H9 (cell line): ENCODE measurements at regions not wholly inside any gene's neighbourhood (a gene's known extent, or its start where the extent isn't known, plus 50 kb on each side); places are given as distances from the start of the nearest gene placed in this dataset.

Experiments
- DNase-seq: peaks from one replicate; pipeline ENCODE4 v3.0.0-alpha.2; 2017
- H2AFZ ChIP-seq: one replicate; pipeline ENCODE4 v1.6.1; 2013; ENCODE audit warnings: mild to moderate bottlenecking, low read length, control low read depth, moderate library complexity
- H2AK5ac ChIP-seq: 2 replicates; pipeline ENCODE4 v1.6.1; 2013; ENCODE audit warnings: low read length, control low read depth, mixed read lengths; ENCODE audit not compliant: insufficient read length
- H2BK120ac ChIP-seq: one replicate; pipeline ENCODE4 v1.6.1; 2013; ENCODE audit warnings: low read depth, mild to moderate bottlenecking, low read length, control low read depth, inconsistent platforms; ENCODE audit not compliant: poor library complexity, severe bottlenecking
- H2BK12ac ChIP-seq: 2 replicates; pipeline ENCODE4 v1.6.1; 2013; ENCODE audit warnings: low read length, control low read depth, mixed read lengths, low read depth; ENCODE audit not compliant: insufficient read length
- H2BK15ac ChIP-seq: 2 replicates; pipeline ENCODE4 v1.6.1; 2013; ENCODE audit warnings: low read depth, low read length, control low read depth
- H2BK20ac ChIP-seq: one replicate; pipeline ENCODE4 v1.6.1; 2013; ENCODE audit warnings: low read depth, mild to moderate bottlenecking, low read length, control low read depth, inconsistent platforms; ENCODE audit not compliant: poor library complexity, severe bottlenecking
- H2BK5ac ChIP-seq: 2 replicates; pipeline ENCODE4 v1.6.1; 2013; ENCODE audit warnings: low read length, control low read depth, mixed read lengths; ENCODE audit not compliant: insufficient read length
- H3K14ac ChIP-seq: 2 replicates; pipeline ENCODE4 v1.6.1; 2013; ENCODE audit warnings: low read length, control low read depth; ENCODE audit not compliant: insufficient read depth
- H3K18ac ChIP-seq: 2 replicates; pipeline ENCODE4 v1.6.1; 2013; ENCODE audit warnings: low read depth, mild to moderate bottlenecking, mixed read lengths, low read length, control low read depth; ENCODE audit not compliant: insufficient read length
- H3K23ac ChIP-seq: 2 replicates; pipeline ENCODE4 v1.6.1; 2013; ENCODE audit warnings: low read length, control low read depth, mixed read lengths, low read depth; ENCODE audit not compliant: insufficient read length
- H3K23me2 ChIP-seq: 2 replicates; pipeline ENCODE4 v1.6.1; 2013; ENCODE audit warnings: low read depth, mild to moderate bottlenecking, mixed read lengths, low read length, control low read depth; ENCODE audit not compliant: insufficient read length, poor library complexity, severe bottlenecking
- H3K27ac ChIP-seq: 2 replicates; pipeline ENCODE4 v1.5.1; 2013; ENCODE audit warnings: low read length, control low read depth, mixed read lengths, low read depth; ENCODE audit not compliant: insufficient read length
- H3K27me3 ChIP-seq: 2 replicates; pipeline ENCODE4 v1.6.1; 2013; ENCODE audit warnings: low read length, control low read depth, inconsistent platforms; ENCODE audit not compliant: insufficient read depth
- H3K4ac ChIP-seq: 2 replicates; pipeline ENCODE4 v1.6.1; 2013; ENCODE audit warnings: low read depth, mild to moderate bottlenecking, control low read depth, inconsistent platforms, low read length, moderate library complexity
- H3K4me1 ChIP-seq: 2 replicates; pipeline ENCODE4 v1.6.1; 2013; ENCODE audit warnings: low read length, control low read depth, inconsistent platforms; ENCODE audit not compliant: insufficient read depth
- H3K4me2 ChIP-seq: 2 replicates; pipeline ENCODE4 v1.6.1; 2013; ENCODE audit warnings: low read length, control low read depth, mixed read lengths; ENCODE audit not compliant: insufficient read length, insufficient read depth
- H3K56ac ChIP-seq: 2 replicates; pipeline ENCODE4 v1.6.1; 2013; ENCODE audit warnings: low read depth, mild to moderate bottlenecking, mixed read lengths, low read length, control low read depth; ENCODE audit not compliant: insufficient read length
- H3K79me1 ChIP-seq: 2 replicates; pipeline ENCODE4 v1.6.1; 2013; ENCODE audit warnings: low read depth, mild to moderate bottlenecking, moderate library complexity, low read length, control low read depth, inconsistent platforms; ENCODE audit not compliant: insufficient read depth, poor library complexity, severe bottlenecking
- H3K79me2 ChIP-seq: 2 replicates; pipeline ENCODE4 v1.6.1; 2013; ENCODE audit warnings: low read length, control low read depth, inconsistent platforms; ENCODE audit not compliant: insufficient read depth
- H3K9ac ChIP-seq: 2 replicates; pipeline ENCODE4 v1.6.1; 2013; ENCODE audit warnings: low read length, control low read depth, mixed read lengths; ENCODE audit not compliant: insufficient read length; ENCODE audit errors: extremely low read depth
- H3K9me3 ChIP-seq: one replicate; pipeline ENCODE4 v1.6.1; 2013; ENCODE audit warnings: low read depth, low read length, inconsistent platforms; ENCODE audit not compliant: control insufficient read depth
- H3T11ph ChIP-seq: one replicate; pipeline ENCODE4 v1.6.1; 2013; ENCODE audit warnings: mild to moderate bottlenecking, low read length, control low read depth, inconsistent platforms
- H4K20me1 ChIP-seq: one replicate; pipeline ENCODE4 v1.6.1; 2013; ENCODE audit not compliant: control insufficient read depth, insufficient read length, insufficient read depth
- H4K5ac ChIP-seq: 2 replicates; pipeline ENCODE4 v1.6.1; 2013; ENCODE audit warnings: low read depth, mild to moderate bottlenecking, mixed read lengths, low read length, control low read depth; ENCODE audit not compliant: insufficient read length
- H4K8ac ChIP-seq: replicated peaks from 2 replicates; pipeline ENCODE4 v1.6.1; 2013; ENCODE audit warnings: low read length, control low read depth, mixed read lengths, low read depth; ENCODE audit not compliant: insufficient read length
- H4K91ac ChIP-seq: 2 replicates; pipeline ENCODE4 v1.6.1; 2013; ENCODE audit warnings: low read depth, mild to moderate bottlenecking, moderate library complexity, mixed read lengths, low read length, control low read depth; ENCODE audit not compliant: insufficient read length
- H3K27ac Mint-ChIP-seq, 3 experiments: 2 replicates in 2 of 3; 3 replicates in 1 of 3; pipeline ENCODE4 v1.8.0; 2020 to 2021; ENCODE audit warnings: mixed read lengths in 3 of 3, mild to moderate bottlenecking in 1 of 3, moderate library complexity in 1 of 3
- H3K27me3 Mint-ChIP-seq: 2 replicates; pipeline ENCODE4 v1.8.0; 2021; ENCODE audit warnings: low read depth, mild to moderate bottlenecking, moderate library complexity, mixed read lengths
- H3K36me3 Mint-ChIP-seq, 3 experiments: 2 replicates in 2 of 3; 3 replicates in 1 of 3; pipeline ENCODE4 v1.8.0; 2020 to 2021; ENCODE audit warnings: low read depth in 3 of 3, mixed read lengths in 3 of 3; ENCODE audit not compliant: insufficient read depth in 1 of 3
- H3K4me1 Mint-ChIP-seq, 2 experiments: 2 replicates each; pipeline ENCODE4 v1.8.0; 2020; ENCODE audit warnings: mixed read lengths in 2 of 2
- H3K4me3 Mint-ChIP-seq, 2 experiments: 2 replicates in 1 of 2; 3 replicates in 1 of 2; pipeline ENCODE4 v1.8.0; 2020 to 2021; ENCODE audit warnings: mild to moderate bottlenecking in 2 of 2, mixed read lengths in 2 of 2, moderate library complexity in 1 of 2
- H3K9me3 Mint-ChIP-seq, 2 experiments: 2 replicates in 1 of 2; 3 replicates in 1 of 2; pipeline ENCODE4 v1.8.0; 2020; ENCODE audit warnings: mild to moderate bottlenecking in 2 of 2, mixed read lengths in 2 of 2, moderate library complexity in 1 of 2
- WGBS: extraction: QIAGEN DNeasy Blood & Tissue Kit; methylation state at CpG from one replicate; pipeline ENCODE4 v1.1.7; 2013; ENCODE audit warnings: missing lambda C conversion rate, low lambda C conversion rate, mixed read lengths; ENCODE audit not compliant: insufficient read length; ENCODE audit errors: extremely low coverage; 5-methylcytosine and 5-hydroxymethylcytosine counted together
- TF ChIP-seq, protein P1 (sequence below): fragments of 200-600 bp; sonication (generic); conservative IDR thresholded peaks from 3 replicates; pipeline ENCODE4 v1.8.0; 2021; ENCODE audit warnings: antibody characterized with exemption, mild to moderate bottlenecking

DNA sequence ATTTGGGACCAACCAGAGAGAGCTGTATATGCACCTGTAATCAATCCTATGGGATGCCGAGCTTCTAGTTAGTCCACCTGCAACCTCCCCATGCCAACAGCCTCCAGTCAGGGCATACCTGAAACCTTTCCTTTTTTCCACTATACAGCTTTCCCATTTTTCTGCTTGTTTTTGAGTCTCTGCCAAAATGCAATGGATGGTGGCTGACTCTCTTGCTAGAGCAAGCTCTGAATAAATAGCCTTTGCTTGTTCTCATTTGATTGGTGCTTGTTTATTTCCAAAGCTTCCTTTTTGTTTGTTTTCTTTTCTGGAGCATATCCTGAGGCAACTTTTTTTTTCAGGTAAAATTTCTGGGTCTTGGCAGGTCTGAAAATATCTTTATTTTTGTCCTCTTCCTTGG, 58.0 kb upstream of the PLET1 start:
- Histone ChIP-seq H2BK120ac (no peak overlapping the region), H3T11ph (no peak overlapping the region), H4K5ac (no peak overlapping the region), H3K79me1 (no peaks in the 10 kb centered on the region), H3K18ac (no peak overlapping the region), H3K4ac (no peak overlapping the region), H4K91ac (no peak overlapping the region), H3K23ac (no peak overlapping the region), H2BK15ac (no peak overlapping the region), H3K27me3 (no peaks in the 10 kb centered on the region), H3K23me2 (no peaks in the 10 kb centered on the region), H2BK20ac (no peak overlapping the region), H3K9me3 (no peaks in the 10 kb centered on the region), H2BK12ac (no peak overlapping the region), H3K79me2 (no peaks in the 10 kb centered on the region), H4K8ac (no peak overlapping the region), H4K20me1 (no peaks in the 10 kb centered on the region), H2AK5ac (no peak overlapping the region), H3K56ac (no peak overlapping the region), H2BK5ac (no peak overlapping the region), H3K14ac (no peak overlapping the region), H3K4me1 (peaks cover 7% of the 10 kb centered on the region), H3K27ac (no peak overlapping the region), H2AFZ (no peak overlapping the region), H3K4me2 (no peak overlapping the region), H3K9ac (no peak overlapping the region)
- DNase-seq, result no peak
- Mint-ChIP-seq H3K4me3 (no peak overlapping the region), H3K36me3 (peaks cover 1 to 3% (median 1%) of the 10 kb centered on the region in 3 experiments; a peak in 6 of 7 replicates), H3K4me1 (peaks cover 17 to 28% of the 10 kb centered on the region in 2 experiments), H3K27me3 (peaks cover 5% of the 10 kb centered on the region), H3K27ac (no peak overlapping the region), H3K9me3 (peaks cover 6 to 8% of the 10 kb centered on the region in 2 experiments)
- TF ChIP-seq, protein P1, sequence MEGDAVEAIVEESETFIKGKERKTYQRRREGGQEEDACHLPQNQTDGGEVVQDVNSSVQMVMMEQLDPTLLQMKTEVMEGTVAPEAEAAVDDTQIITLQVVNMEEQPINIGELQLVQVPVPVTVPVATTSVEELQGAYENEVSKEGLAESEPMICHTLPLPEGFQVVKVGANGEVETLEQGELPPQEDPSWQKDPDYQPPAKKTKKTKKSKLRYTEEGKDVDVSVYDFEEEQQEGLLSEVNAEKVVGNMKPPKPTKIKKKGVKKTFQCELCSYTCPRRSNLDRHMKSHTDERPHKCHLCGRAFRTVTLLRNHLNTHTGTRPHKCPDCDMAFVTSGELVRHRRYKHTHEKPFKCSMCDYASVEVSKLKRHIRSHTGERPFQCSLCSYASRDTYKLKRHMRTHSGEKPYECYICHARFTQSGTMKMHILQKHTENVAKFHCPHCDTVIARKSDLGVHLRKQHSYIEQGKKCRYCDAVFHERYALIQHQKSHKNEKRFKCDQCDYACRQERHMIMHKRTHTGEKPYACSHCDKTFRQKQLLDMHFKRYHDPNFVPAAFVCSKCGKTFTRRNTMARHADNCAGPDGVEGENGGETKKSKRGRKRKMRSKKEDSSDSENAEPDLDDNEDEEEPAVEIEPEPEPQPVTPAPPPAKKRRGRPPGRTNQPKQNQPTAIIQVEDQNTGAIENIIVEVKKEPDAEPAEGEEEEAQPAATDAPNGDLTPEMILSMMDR, result no peak
- no CpG with 5 or more reads among the region's 1 CpG for WGBS
